ENCODE measurements at regions not wholly inside any gene's neighbourhood (a gene's known extent, or its start where the extent isn't known, plus 50 kb on each side); places are given as distances from the start of the nearest gene placed in this dataset.
"Not testable (repeated sequence)": the region's sequence is repeated elsewhere in the genome, so short reads cannot be mapped to it uniquely, and the experiment has no call there.

GRCh38 chr3:197430934-197431333 lies 124.8 kb downstream of the BDH1 start:
- no peak for DNase-seq

GRCh38 chr3:197430502-197430901 lies 125.3 kb downstream of the BDH1 start:
- DNase-seq, result no peak

GRCh38 chr3:197428952-197429351 lies 126.8 kb downstream of the BDH1 start:
- no peak for DNase-seq

GRCh38 chr3:197428117-197428801 lies 127.5 kb downstream of the BDH1 start:
- no peak for DNase-seq

GRCh38 chr3:197427021-197427420 lies 128.6 kb upstream of the DLG1 start:
- DNase-seq, result no peak

GRCh38 chr3:197426121-197426566 lies 127.7 kb upstream of the DLG1 start:
- DNase-seq, result no peak

GRCh38 chr3:197425485-197426120 lies 127.2 kb upstream of the DLG1 start:
- no peak for DNase-seq

- DNase-seq, result no peak
Measured at GRCh38 chr3:197424674-197425484, 126.5 kb upstream of the DLG1 start.

GRCh38 chr3:197424266-197424665 lies 125.9 kb upstream of the DLG1 start:
- DNase-seq, result no peak

- no peak for DNase-seq
Measured at GRCh38 chr3:197423376-197423775, 125.0 kb upstream of the DLG1 start.

- DNase-seq, result no peak
Measured at GRCh38 chr3:197422506-197422905, 124.1 kb upstream of the DLG1 start.

- no peak for DNase-seq
Measured at GRCh38 chr3:197421021-197421420, 122.6 kb upstream of the DLG1 start.

- DNase-seq, result no peak
Measured at GRCh38 chr3:197420566-197420965, 122.2 kb upstream of the DLG1 start.

GRCh38 chr3:197420115-197420514 lies 121.7 kb upstream of the DLG1 start:
- no peak for DNase-seq

GRCh38 chr3:197419696-197420095 lies 121.3 kb upstream of the DLG1 start:
- DNase-seq, result no peak

- DNase-seq, result no peak
Measured at GRCh38 chr3:197417911-197418618, 119.7 kb upstream of the DLG1 start.

GRCh38 chr3:197417441-197417840 lies 119.0 kb upstream of the DLG1 start:
- DNase-seq, result no peak

- DNase-seq, result not testable (repeated sequence)
Measured at GRCh38 chr3:197411899-197412298, 113.5 kb upstream of the DLG1 start.

- not testable (repeated sequence) for DNase-seq
Measured at GRCh38 chr3:197410170-197410569, 111.8 kb upstream of the DLG1 start.

- no peak for DNase-seq
Measured at GRCh38 chr3:197408177-197408957, 110.0 kb upstream of the DLG1 start.

- DNase-seq, result no peak
Measured at GRCh38 chr3:197407526-197407925, 109.1 kb upstream of the DLG1 start.

- no peak for DNase-seq
Measured at GRCh38 chr3:197407053-197407452, 108.6 kb upstream of the DLG1 start.

Measured in left kidney (tissue), 1 donor.